ENCODE measurements at regions not wholly inside any gene's neighbourhood (a gene's known extent, or its start where the extent isn't known, plus 50 kb on each side); places are given as distances from the start of the nearest gene placed in this dataset.
A peak's percentile ranks its signal among the peaks of the same experiment; 100 is the strongest.

DNA sequence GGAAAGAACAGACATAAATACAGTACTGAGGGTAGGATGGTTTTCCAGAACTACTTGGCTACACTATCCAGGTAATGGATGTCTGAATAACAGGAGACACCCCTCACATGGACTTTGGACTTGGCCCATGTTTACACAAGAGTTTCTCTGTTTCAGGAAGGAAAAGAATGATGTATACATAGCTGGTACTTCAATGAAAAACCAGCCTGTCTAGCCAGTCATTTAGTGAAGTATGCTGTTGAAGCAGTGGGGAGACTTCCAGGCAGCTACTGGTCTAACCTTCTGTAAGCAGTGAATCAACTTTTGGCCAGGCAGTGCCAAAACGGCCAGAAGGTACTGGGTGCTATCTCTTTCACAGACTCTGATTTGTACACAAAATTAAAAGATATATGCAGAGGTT lies 135.0 kb downstream of the MBL2 start:
- TF ChIP-seq CTCF (IDR thresholded peaks at IDR 0.05; ENCODE audit: control insufficient read depth, insufficient read depth, low read depth, low read length, missing control alignments), result no peak
- no peak overlapping the region for H3K4me3 ChIP-seq (ENCODE audit: control insufficient read depth, low read depth, low read length)
- no peak for DNase-seq (ENCODE audit: low read depth)

GRCh38 chr10:52639652-52640051 lies 132.9 kb downstream of the MBL2 start:
- DNase-seq (ENCODE audit: low read depth), result no peak
- TF ChIP-seq CTCF (IDR thresholded peaks at IDR 0.05; ENCODE audit: control insufficient read depth, insufficient read depth, low read depth, low read length, missing control alignments), result no peak
- no peak overlapping the region for H3K4me3 ChIP-seq (ENCODE audit: control insufficient read depth, low read depth, low read length)

DNA sequence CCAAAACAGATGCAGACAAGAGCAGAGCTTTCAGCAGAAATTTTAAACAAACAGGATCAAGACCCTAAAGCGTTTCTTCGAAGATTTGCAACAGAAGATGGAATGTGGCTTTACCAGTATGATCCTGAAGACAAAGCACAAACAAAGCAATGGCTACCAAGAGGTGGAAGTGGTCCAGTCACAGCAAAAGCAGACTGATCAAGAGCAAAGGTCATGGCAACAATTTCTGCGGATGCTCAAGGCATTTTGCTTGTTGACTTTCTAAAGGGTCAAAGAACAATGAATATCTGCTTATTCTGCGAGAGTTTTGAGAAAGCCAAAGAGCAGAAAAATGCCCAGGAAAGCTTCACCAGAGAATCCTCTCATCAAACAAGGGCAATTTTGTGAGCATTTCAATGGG lies 130.4 kb downstream of the MBL2 start:
- DNase-seq (ENCODE audit: low read depth), result no peak
- TF ChIP-seq CTCF (IDR thresholded peaks at IDR 0.05; ENCODE audit: control insufficient read depth, insufficient read depth, low read depth, low read length, missing control alignments), result no peak
- no peak overlapping the region for H3K4me3 ChIP-seq (ENCODE audit: control insufficient read depth, low read depth, low read length)

- H3K4me3 ChIP-seq (ENCODE audit: control insufficient read depth, low read depth, low read length), result no peak overlapping the region
- DNase-seq (ENCODE audit: low read depth), result no peak
- TF ChIP-seq CTCF (IDR thresholded peaks at IDR 0.05; ENCODE audit: control insufficient read depth, insufficient read depth, low read depth, low read length, missing control alignments), result peak; percentile 76
Measured at GRCh38 chr10:52644373-52645186, 128.0 kb downstream of the MBL2 start.

- no peak overlapping the region for H3K4me3 ChIP-seq (ENCODE audit: control insufficient read depth, low read depth, low read length)
- no peak for TF ChIP-seq CTCF (IDR thresholded peaks at IDR 0.05; ENCODE audit: control insufficient read depth, insufficient read depth, low read depth, low read length, missing control alignments)
- DNase-seq (ENCODE audit: low read depth), result no peak
Measured at GRCh38 chr10:52645187-52645758, 127.3 kb downstream of the MBL2 start.

DNA sequence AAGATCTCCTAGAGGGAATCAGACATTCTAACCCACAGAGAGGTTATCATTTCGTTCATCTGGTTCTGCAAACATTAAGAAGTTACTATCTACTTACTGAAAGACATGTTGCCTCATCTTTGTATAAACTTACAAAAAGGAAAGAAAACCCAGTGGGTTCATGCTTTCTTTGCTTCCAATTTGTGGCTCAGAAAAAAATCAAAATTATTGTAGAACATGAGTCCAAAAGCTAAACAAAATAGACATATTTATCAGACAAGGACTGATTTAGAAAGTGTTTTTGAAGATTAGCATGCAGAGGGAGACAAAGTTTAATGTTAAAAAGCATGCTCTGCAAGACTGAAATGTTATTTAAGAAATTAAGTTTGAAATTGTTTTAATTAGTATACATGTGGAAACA lies 123.1 kb downstream of the MBL2 start:
- no peak for TF ChIP-seq CTCF (IDR thresholded peaks at IDR 0.05; ENCODE audit: control insufficient read depth, insufficient read depth, low read depth, low read length, missing control alignments)
- DNase-seq (ENCODE audit: low read depth), result no peak
- H3K4me3 ChIP-seq (ENCODE audit: control insufficient read depth, low read depth, low read length), result no peak overlapping the region
